ENCODE measurements at regions not wholly inside any gene's neighbourhood (a gene's known extent, or its start where the extent isn't known, plus 50 kb on each side); places are given as distances from the start of the nearest gene placed in this dataset.

GRCh38 chr18:25705650-25706049 is 353.7 kb upstream of the ZNF521 start:
- DNase-seq = no peak

- DNase-seq = no peak
These were observed 352.5 kb upstream of the ZNF521 start for GRCh38 chr18:25704494-25704893.

- no peak for DNase-seq
These were observed 352.1 kb upstream of the ZNF521 start for GRCh38 chr18:25704071-25704470.

- no peak for DNase-seq
These were observed 349.9 kb upstream of the ZNF521 start for GRCh38 chr18:25701821-25702220.

- no peak for DNase-seq
These were observed 335.1 kb upstream of the ZNF521 start for GRCh38 chr18:25686960-25687500.

- DNase-seq = no peak
These were observed 333.1 kb upstream of the ZNF521 start for GRCh38 chr18:25685088-25685487.

- DNase-seq = no peak
These were observed 327.5 kb upstream of the ZNF521 start for GRCh38 chr18:25679491-25679890.

GRCh38 chr18:25678221-25678620 is 326.3 kb upstream of the ZNF521 start:
- DNase-seq = no peak

GRCh38 chr18:25675123-25675850 is 323.3 kb upstream of the ZNF521 start:
- DNase-seq = no peak

- no peak for DNase-seq
These were observed 322.2 kb upstream of the ZNF521 start for GRCh38 chr18:25674183-25674582.

- DNase-seq = no peak
These were observed 320.5 kb upstream of the ZNF521 start for GRCh38 chr18:25672490-25672889.

- DNase-seq = no peak
These were observed 317.8 kb upstream of the ZNF521 start for GRCh38 chr18:25669741-25670140.

GRCh38 chr18:25662272-25662671 is 310.3 kb upstream of the ZNF521 start:
- DNase-seq = no peak

GRCh38 chr18:25661831-25662230 is 309.9 kb upstream of the ZNF521 start:
- no peak for DNase-seq

- no peak for DNase-seq
These were observed 307.6 kb upstream of the ZNF521 start for GRCh38 chr18:25659541-25659940.

GRCh38 chr18:25658476-25658875 is 306.5 kb upstream of the ZNF521 start:
- no peak for DNase-seq

- no peak for DNase-seq
These were observed 299.6 kb upstream of the ZNF521 start for GRCh38 chr18:25651553-25651952.

GRCh38 chr18:25650201-25650941 is 298.4 kb upstream of the ZNF521 start:
- no peak for DNase-seq

- no peak for DNase-seq
These were observed 296.8 kb upstream of the ZNF521 start for GRCh38 chr18:25648716-25649260.

- DNase-seq = no peak
These were observed 295.4 kb upstream of the ZNF521 start for GRCh38 chr18:25647404-25647803.

GRCh38 chr18:25646971-25647370 is 295.0 kb upstream of the ZNF521 start:
- no peak for DNase-seq

- no peak for DNase-seq
These were observed 287.6 kb upstream of the ZNF521 start for GRCh38 chr18:25639596-25639995.

GRCh38 chr18:25633563-25633962 is 281.6 kb upstream of the ZNF521 start:
- DNase-seq = no peak

- DNase-seq = no peak
These were observed 278.7 kb upstream of the ZNF521 start for GRCh38 chr18:25630682-25631081.
